Left ventricle myocardium inferior (tissue), 1 donor: ENCODE measurements at regions not wholly inside any gene's neighbourhood (a gene's known extent, or its start where the extent isn't known, plus 50 kb on each side); places are given as distances from the start of the nearest gene placed in this dataset.
"Not testable (repeated sequence)": the region's sequence is repeated elsewhere in the genome, so short reads cannot be mapped to it uniquely, and the experiment has no call there.

Source experiments
- DNase-seq: peaks from one replicate; pipeline ENCODE4 v3.0.0-alpha.2; 2020
- H3K27ac ChIP-seq: fragments of 200-600 bp; replicated peaks from 2 replicates; pipeline ENCODE4 v1.8.0; 2021
- H3K27me3 ChIP-seq: fragments of 200-600 bp; 2 replicates; pipeline ENCODE4 v1.8.0; 2021; ENCODE audit warnings: low read depth
- H3K36me3 ChIP-seq: fragments of 200-600 bp; 2 replicates; pipeline ENCODE4 v1.8.0; 2021
- H3K4me1 ChIP-seq: fragments of 200-600 bp; 2 replicates; pipeline ENCODE4 v1.8.0; 2021
- H3K4me3 ChIP-seq: fragments of 200-600 bp; 2 replicates; pipeline ENCODE4 v1.8.0; 2021; ENCODE audit warnings: mild to moderate bottlenecking, moderate library complexity
- H3K9me3 ChIP-seq: fragments of 200-600 bp; replicated peaks from 2 replicates; pipeline ENCODE4 v1.8.0; 2021
- CTCF ChIP-seq: fragments of 200-600 bp; IDR thresholded peaks from 2 replicates; pipeline ENCODE4 v1.8.0; 2021; ENCODE audit warnings: antibody characterized with exemption, mild to moderate bottlenecking, borderline replicate concordance
- intact Hi-C: fragments of 100-400 bp; cut with micrococcal nuclease; formaldehyde crosslinking; loops from one replicate; pipeline ENCODE4 v1.11.0; 2022
- donor health status: DM: no; HTN: yes; CAD: no; lungs with severe emphysema.

GRCh38 chr6:168177103-168177891 is 98.3 kb upstream of the FRMD1 start:
- no peak for DNase-seq
- no peaks in the 10 kb centered on the region for H3K4me1 ChIP-seq
- no peaks in the 10 kb centered on the region for H3K36me3 ChIP-seq
- TF ChIP-seq CTCF, result no peak
- no peak overlapping the region for H3K27ac ChIP-seq
- H3K27me3 ChIP-seq, result peaks cover 66% of the 10 kb centered on the region
- no peaks in the 10 kb centered on the region for H3K9me3 ChIP-seq
- intact Hi-C loops, result no loop called here
- no peak overlapping the region for H3K4me3 ChIP-seq

GRCh38 chr6:168171673-168172353 is 92.8 kb upstream of the FRMD1 start:
- DNase-seq, result no peak
- no peak overlapping the region for H3K4me3 ChIP-seq
- TF ChIP-seq CTCF, result no peak
- no peak overlapping the region for H3K27ac ChIP-seq
- H3K9me3 ChIP-seq, result no peaks in the 10 kb centered on the region
- peaks cover 59% of the 10 kb centered on the region for H3K27me3 ChIP-seq
- H3K4me1 ChIP-seq, result no peaks in the 10 kb centered on the region
- intact Hi-C loops, result no loop called here
- no peaks in the 10 kb centered on the region for H3K36me3 ChIP-seq

- H3K36me3 ChIP-seq, result no peaks in the 10 kb centered on the region
- no peak overlapping the region for H3K27ac ChIP-seq
- DNase-seq, result no peak
- H3K9me3 ChIP-seq, result no peaks in the 10 kb centered on the region
- peaks cover 67% of the 10 kb centered on the region for H3K27me3 ChIP-seq
- no peaks in the 10 kb centered on the region for H3K4me1 ChIP-seq
- intact Hi-C loops, result no loop called here
- TF ChIP-seq CTCF, result no peak
- no peak overlapping the region for H3K4me3 ChIP-seq
Observed at GRCh38 chr6:168170841-168171601, 92.0 kb upstream of the FRMD1 start.

GRCh38 chr6:168169624-168170023 is 90.6 kb upstream of the FRMD1 start:
- H3K4me1 ChIP-seq, result no peaks in the 10 kb centered on the region
- H3K36me3 ChIP-seq, result no peaks in the 10 kb centered on the region
- TF ChIP-seq CTCF, result no peak
- no peak overlapping the region for H3K27ac ChIP-seq
- no peaks in the 10 kb centered on the region for H3K9me3 ChIP-seq
- no peak overlapping the region for H3K4me3 ChIP-seq
- intact Hi-C loops, result no loop called here
- peaks cover 65% of the 10 kb centered on the region for H3K27me3 ChIP-seq
- no peak for DNase-seq

GRCh38 chr6:168168936-168169335 is 89.9 kb upstream of the FRMD1 start:
- DNase-seq, H3K36me3 ChIP-seq, intact Hi-C loops, H3K4me1 ChIP-seq, H3K4me3 ChIP-seq, H3K27ac ChIP-seq, H3K9me3 ChIP-seq: not testable (repeated sequence)
- peaks cover 61% of the 10 kb centered on the region for H3K27me3 ChIP-seq

GRCh38 chr6:168168330-168168729 is 89.3 kb upstream of the FRMD1 start:
- H3K27ac ChIP-seq, result not testable (repeated sequence)

More at GRCh38 chr6:168168330-168168729, 89.3 kb upstream of the FRMD1 start:
- DNase-seq, H3K36me3 ChIP-seq, H3K4me1 ChIP-seq, H3K4me3 ChIP-seq, H3K9me3 ChIP-seq, intact Hi-C loops: not testable (repeated sequence)
- peaks cover 62% of the 10 kb centered on the region for H3K27me3 ChIP-seq
